Astrocyte of the cerebellum (primary cell): ENCODE measurements at regions not wholly inside any gene's neighbourhood (a gene's known extent, or its start where the extent isn't known, plus 50 kb on each side); places are given as distances from the start of the nearest gene placed in this dataset.

ENCODE experiments used
- DNase-seq: peaks from one replicate; pipeline ENCODE4 v3.0.0-alpha.2; 2011; ENCODE audit warnings: low read depth
- H3K4me3 ChIP-seq: 2 replicates; pipeline ENCODE4 v1.5.1; 2011; ENCODE audit warnings: mild to moderate bottlenecking, low read depth, low read length, moderate library complexity
- CTCF ChIP-seq: IDR thresholded peaks from 2 replicates; pipeline ENCODE4 v1.5.1; 2012; ENCODE audit warnings: low read length, low read depth, moderate library complexity, mild to moderate bottlenecking; ENCODE audit errors: missing control alignments
- in situ Hi-C: cut with HindIII; loops from 2 replicates; pipeline ENCODE4 v1.10.0; 2017; ENCODE audit warnings: low sequenced_read_pairs

- H3K4me3 ChIP-seq, result no peak overlapping the region
- DNase-seq, result no peak
- no peak for TF ChIP-seq CTCF
- in situ Hi-C loops, result no loop called here
Measured at GRCh38 chr16:5527817-5528216, 430.2 kb upstream of the EEF2KMT start.

GRCh38 chr16:5526826-5527225 is 429.2 kb upstream of the EEF2KMT start:
- no peak overlapping the region for H3K4me3 ChIP-seq
- in situ Hi-C loops, result no loop called here
- no peak for TF ChIP-seq CTCF
- DNase-seq, result no peak

GRCh38 chr16:5523829-5524228 is 426.2 kb upstream of the EEF2KMT start:
- TF ChIP-seq CTCF, result no peak
- in situ Hi-C loops, result no loop called here
- H3K4me3 ChIP-seq, result no peak overlapping the region
- no peak for DNase-seq

- no peak overlapping the region for H3K4me3 ChIP-seq
- DNase-seq, result no peak
- in situ Hi-C loops, result loop anchor here (5.0 kb wide), 1 partner anchor 51 kb away; no protein-coding TSS in a partner anchor
- no peak for TF ChIP-seq CTCF
Measured at GRCh38 chr16:5516115-5516514, 418.5 kb upstream of the EEF2KMT start.

DNA sequence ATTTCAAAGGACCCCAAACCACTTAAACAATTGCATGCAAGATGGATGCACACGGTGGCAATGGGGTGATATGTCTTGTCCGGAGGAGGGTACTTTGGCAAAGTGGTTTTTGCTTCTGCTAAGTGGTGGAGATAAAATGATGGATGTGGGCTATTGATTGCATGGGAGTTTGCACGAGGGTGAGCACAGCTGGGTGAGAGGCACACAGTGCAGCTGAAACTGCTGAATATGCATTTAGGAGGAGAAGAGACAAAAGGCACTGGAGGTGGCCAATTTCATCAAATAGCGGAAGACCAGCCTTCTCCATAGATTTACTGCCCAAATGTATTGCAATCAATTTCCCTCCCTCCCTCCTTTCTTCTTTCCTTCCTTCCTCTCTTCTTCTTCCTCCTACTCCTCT is 414.4 kb upstream of the EEF2KMT start:
- H3K4me3 ChIP-seq, result no peak overlapping the region
- in situ Hi-C loops, result no loop called here
- no peak for TF ChIP-seq CTCF
- no peak for DNase-seq

DNA sequence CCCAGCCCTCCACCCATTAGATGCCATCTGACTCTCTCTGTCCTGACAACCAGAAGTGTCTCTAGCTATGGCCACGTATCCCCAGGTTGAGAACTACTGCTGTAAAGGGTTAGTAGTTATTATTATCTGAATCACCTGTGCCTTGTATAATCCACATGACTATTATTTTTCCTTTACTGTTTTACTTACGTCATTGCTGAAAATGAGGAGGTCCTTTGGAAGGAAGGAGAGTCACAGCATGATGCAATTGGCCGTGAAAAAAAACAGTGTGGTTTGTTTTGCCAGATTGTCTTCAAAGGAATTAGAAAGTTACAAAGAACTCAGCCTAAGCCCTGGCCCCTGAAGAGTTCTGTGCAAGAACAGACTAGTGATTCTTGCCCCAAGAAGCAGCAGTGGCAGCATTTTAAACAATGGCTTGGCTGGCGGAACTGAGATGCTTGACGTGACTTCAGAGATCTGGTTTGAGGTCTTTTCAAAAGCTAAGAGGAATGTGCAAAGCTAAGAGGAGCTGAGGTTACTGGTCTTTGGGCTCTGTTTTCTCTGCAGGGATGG is 413.3 kb upstream of the EEF2KMT start:
- H3K4me3 ChIP-seq, result no peak overlapping the region
- no peak for TF ChIP-seq CTCF
- in situ Hi-C loops, result no loop called here
- DNase-seq, result peak; percentile 78

DNA sequence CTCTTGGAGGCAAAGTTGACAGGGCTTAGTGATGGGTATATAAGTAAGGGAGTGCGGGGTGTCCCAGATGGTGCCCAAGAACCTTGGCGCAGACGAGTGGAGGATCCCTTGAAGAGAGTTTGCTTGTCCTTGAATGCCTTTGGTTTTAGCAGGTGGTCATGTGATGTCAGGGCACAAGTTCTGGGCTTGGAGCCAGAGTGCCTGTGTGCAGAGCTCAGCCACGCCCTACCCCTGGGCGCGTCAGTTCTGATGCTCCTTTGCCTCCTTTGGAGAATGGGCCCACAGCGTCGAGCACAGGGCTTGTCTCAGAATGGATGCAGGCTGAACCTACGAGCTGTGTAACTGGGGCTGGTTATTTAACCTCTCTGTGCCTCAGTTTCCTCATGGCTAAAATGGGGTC is 412.2 kb upstream of the EEF2KMT start:
- no peak for TF ChIP-seq CTCF
- in situ Hi-C loops, result no loop called here
- no peak overlapping the region for H3K4me3 ChIP-seq
- no peak for DNase-seq
